IMR-90 (cell line): ENCODE measurements at regions not wholly inside any gene's neighbourhood (a gene's known extent, or its start where the extent isn't known, plus 50 kb on each side); places are given as distances from the start of the nearest gene placed in this dataset.

ENCODE experiments used
- BHLHE40 ChIP-seq: fragments of 150-350 bp; IDR thresholded peaks from 2 replicates; pipeline ENCODE4 v1.6.1; 2016; ENCODE audit warnings: mild to moderate bottlenecking, low read depth, low read length
- CEBPB ChIP-seq: IDR thresholded peaks from 2 replicates; pipeline ENCODE4 v1.6.1; 2012; ENCODE audit warnings: low read depth, low read length, improper control_type of control experiment
- CHD1 ChIP-seq: IDR thresholded peaks from 2 replicates; pipeline ENCODE4 v1.6.1; 2012; ENCODE audit warnings: low read depth, low read length, improper control_type of control experiment
- CTCF ChIP-seq: conservative IDR thresholded peaks from 2 replicates; pipeline ENCODE4 v1.5.1; 2012; ENCODE audit warnings: mild to moderate bottlenecking, low read depth, low read length, improper control_type of control experiment
- FOS ChIP-seq: fragments of 150-350 bp; IDR thresholded peaks from 2 replicates; pipeline ENCODE4 v1.6.1; 2016; ENCODE audit warnings: low read depth, low read length
- MAFK ChIP-seq: IDR thresholded peaks from 2 replicates; pipeline ENCODE4 v1.6.1; 2012; ENCODE audit warnings: low read depth, low read length, improper control_type of control experiment
- POLR2A ChIP-seq: IDR thresholded peaks from 2 replicates; pipeline ENCODE4 v1.6.1; 2012; ENCODE audit warnings: mild to moderate bottlenecking, low read depth, low read length
- RFX5 ChIP-seq: IDR thresholded peaks from 2 replicates; pipeline ENCODE4 v1.8.0; 2012; ENCODE audit warnings: low read depth, mild to moderate bottlenecking, low read length, moderate library complexity
- SMC3 ChIP-seq: fragments of 150-350 bp; IDR thresholded peaks from 2 replicates; pipeline ENCODE4 v1.6.1; 2016; ENCODE audit warnings: low read depth, mild to moderate bottlenecking, antibody characterized with exemption, low read length, moderate library complexity
- USF2 ChIP-seq: fragments of 150-350 bp; IDR thresholded peaks from 2 replicates; pipeline ENCODE4 v1.6.1; 2017; ENCODE audit warnings: mild to moderate bottlenecking, antibody characterized with exemption, low read length, low read depth
- TF ChIP-seq, protein P1 (sequence below): fragments of 150-350 bp; IDR thresholded peaks from 2 replicates; pipeline ENCODE4 v1.6.1; 2016; ENCODE audit warnings: low read depth, mild to moderate bottlenecking, low read length, moderate library complexity, borderline replicate concordance

DNA sequence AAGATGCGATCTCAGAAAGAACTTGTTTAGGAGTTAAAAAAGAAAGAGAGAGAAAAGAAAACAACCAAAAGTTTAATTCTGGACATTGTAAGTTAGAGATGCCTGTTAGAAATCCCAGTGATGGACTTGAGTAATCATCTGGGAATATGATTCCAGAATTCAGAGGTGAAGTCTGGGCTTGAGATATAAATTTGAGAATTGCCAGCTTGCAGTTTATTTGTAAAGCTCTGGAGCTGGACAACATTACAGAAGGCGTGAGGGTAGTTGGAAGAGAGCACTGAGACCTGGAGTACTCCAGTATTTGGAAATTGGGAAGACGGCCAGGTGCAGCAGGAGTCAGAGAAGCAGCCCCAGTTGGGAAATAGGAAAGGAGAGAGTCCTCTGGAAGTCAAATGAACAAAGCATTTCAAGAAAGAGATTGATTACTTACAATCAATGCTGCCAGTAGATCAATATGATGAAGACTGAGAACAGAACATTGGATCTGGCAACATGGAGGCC, 128.8 kb upstream of the ARHGAP28 start:
- TF ChIP-seq POLR2A = no peak
- no peak for TF ChIP-seq RFX5
- no peak for TF ChIP-seq BHLHE40
- no peak for TF ChIP-seq CTCF
- no peak for TF ChIP-seq SMC3
- no peak for TF ChIP-seq CHD1
- no peak for TF ChIP-seq USF2
- TF ChIP-seq FOS = no peak
- TF ChIP-seq MAFK = peak; percentile 41; the same call in 1 of the 2 replicates
- TF ChIP-seq, protein P1, sequence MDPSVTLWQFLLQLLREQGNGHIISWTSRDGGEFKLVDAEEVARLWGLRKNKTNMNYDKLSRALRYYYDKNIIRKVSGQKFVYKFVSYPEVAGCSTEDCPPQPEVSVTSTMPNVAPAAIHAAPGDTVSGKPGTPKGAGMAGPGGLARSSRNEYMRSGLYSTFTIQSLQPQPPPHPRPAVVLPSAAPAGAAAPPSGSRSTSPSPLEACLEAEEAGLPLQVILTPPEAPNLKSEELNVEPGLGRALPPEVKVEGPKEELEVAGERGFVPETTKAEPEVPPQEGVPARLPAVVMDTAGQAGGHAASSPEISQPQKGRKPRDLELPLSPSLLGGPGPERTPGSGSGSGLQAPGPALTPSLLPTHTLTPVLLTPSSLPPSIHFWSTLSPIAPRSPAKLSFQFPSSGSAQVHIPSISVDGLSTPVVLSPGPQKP = no peak
- no peak for TF ChIP-seq CEBPB
